Endothelial cell of umbilical vein (primary cell): ENCODE measurements at regions not wholly inside any gene's neighbourhood (a gene's known extent, or its start where the extent isn't known, plus 50 kb on each side); places are given as distances from the start of the nearest gene placed in this dataset.

Source experiments
- BruUV-seq: library from RNA; stranded (reverse); fragments of 400-500 nt; replicated peaks from 2 replicates; lab custom pipeline; 2021; lab: Mats Ljungman, UMichigan
- CTCF ChIA-PET: fragments of 300-600, 350-600 bp; sonication (Branson Sonifier 250); formaldehyde crosslinking; loops from one replicate; lab custom pipeline; 2021; ENCODE audit warnings: antibody characterized with exemption, inconsistent platforms; lab: Charles Lee
- POLR2A ChIA-PET: fragments of 300-600, 350-600 bp; sonication (Branson Sonifier 250); formaldehyde crosslinking; loops from one replicate; lab custom pipeline; 2021; ENCODE audit warnings: antibody characterized with exemption, inconsistent platforms; lab: Charles Lee
- DNase-seq: peaks from one replicate; pipeline ENCODE4 v3.0.0-alpha.2; 2011; ENCODE audit warnings: low read depth, low spot score
- FAIRE-seq: peaks from 2 replicates; lab custom pipeline; 2011; peaks lifted over from hg19 to GRCh38; lab: Jason Lieb, UNC
- H2AFZ ChIP-seq: 2 replicates; pipeline ENCODE4 v1.6.0; 2012; ENCODE audit warnings: low read depth, low read length, control low read depth, inconsistent platforms
- H3K27ac ChIP-seq: 2 replicates; pipeline ENCODE4 v1.5.1; 2011; ENCODE audit warnings: low read depth, mild to moderate bottlenecking, control low read depth, low read length, moderate library complexity; ENCODE audit not compliant: insufficient read depth
- H3K27me3 ChIP-seq, 2 experiments: 2 replicates each; pipeline versions ENCODE4 v1.6.0 to v1.6.1; 2011; ENCODE audit warnings: low read length in 2 of 2, mixed read lengths in 1 of 2; ENCODE audit not compliant: control insufficient read depth in 2 of 2, insufficient read depth in 2 of 2
- H3K36me3 ChIP-seq, 2 experiments: 2 replicates in 1 of 2; 3 replicates in 1 of 2; pipeline ENCODE4 v1.5.1; 2011; ENCODE audit warnings: low read length in 2 of 2, mild to moderate bottlenecking in 1 of 2, moderate library complexity in 1 of 2; ENCODE audit not compliant: control insufficient read depth in 2 of 2, insufficient read depth in 2 of 2; ENCODE audit errors: extremely low read depth in 1 of 2
- H3K4me1 ChIP-seq: 3 replicates; pipeline ENCODE4 v1.5.1; 2011; ENCODE audit warnings: mild to moderate bottlenecking, low read length; ENCODE audit not compliant: control insufficient read depth, insufficient read depth; ENCODE audit errors: extremely low read depth
- H3K4me2 ChIP-seq: 2 replicates; pipeline ENCODE4 v1.6.1; 2011; ENCODE audit warnings: low read length, control low read depth, mixed read lengths; ENCODE audit not compliant: insufficient read depth
- H3K4me3 ChIP-seq, 3 experiments: fragments of 200-600 bp in 1 of 3; sonication (generic), shearing (Covaris generic) in 1 of 3; replicated peaks in 1 of 3; 2 replicates each; pipeline ENCODE4 v1.5.1; 2011 to 2016; ENCODE audit warnings: control low read depth in 3 of 3, low read length in 3 of 3, mild to moderate bottlenecking in 2 of 3, inconsistent platforms in 1 of 3, low read depth in 1 of 3, moderate library complexity in 1 of 3; ENCODE audit not compliant: insufficient read depth in 1 of 3
- H3K79me2 ChIP-seq: 2 replicates; pipeline ENCODE4 v1.6.0; 2012; ENCODE audit warnings: low read length, inconsistent platforms; ENCODE audit not compliant: control insufficient read depth, insufficient read depth
- H3K9ac ChIP-seq: replicated peaks from 2 replicates; pipeline ENCODE3; 2011; ENCODE audit warnings: low read length, control low read depth; ENCODE audit not compliant: insufficient read depth; ENCODE audit errors: extremely low read depth
- H3K9me1 ChIP-seq: replicated peaks from 3 replicates; pipeline ENCODE4 v1.6.0; 2011; ENCODE audit warnings: mild to moderate bottlenecking, low read length; ENCODE audit not compliant: control insufficient read depth, insufficient read depth; ENCODE audit errors: extremely low read depth
- H3K9me3 ChIP-seq: replicated peaks from 2 replicates; pipeline ENCODE4 v1.5.1; 2012; ENCODE audit warnings: low read length, inconsistent platforms; ENCODE audit not compliant: control insufficient read depth, insufficient read depth
- H4K20me1 ChIP-seq: replicated peaks from 2 replicates; pipeline ENCODE3; 2011; ENCODE audit warnings: mild to moderate bottlenecking, low read length; ENCODE audit not compliant: control insufficient read depth, insufficient read depth; ENCODE audit errors: extremely low read depth
- CTCF ChIP-seq, 2 donors: IDR thresholded peaks; 1 replicate in 1 of 2; 2 replicates in 1 of 2; pipeline ENCODE4 v1.5.1; 2011; ENCODE audit warnings: low read length in 2 of 2, mild to moderate bottlenecking in 2 of 2, moderate library complexity in 2 of 2, control low read depth in 1 of 2, inconsistent platforms in 1 of 2, low read depth in 1 of 2; ENCODE audit not compliant: insufficient read depth in 1 of 2; ENCODE audit errors: extremely low read depth in 1 of 2
- EZH2 ChIP-seq: IDR thresholded peaks from 2 replicates; pipeline ENCODE4 v1.6.1; 2012; ENCODE audit warnings: borderline replicate concordance, low read depth, mild to moderate bottlenecking, moderate library complexity, low read length, inconsistent platforms; ENCODE audit not compliant: severe bottlenecking
- FOS ChIP-seq: IDR thresholded peaks from 2 replicates; pipeline ENCODE4 v1.6.1; 2011; ENCODE audit warnings: mild to moderate bottlenecking, low read length, moderate library complexity, borderline replicate concordance; ENCODE audit not compliant: insufficient read depth
- GATA2 ChIP-seq: IDR thresholded peaks from 2 replicates; pipeline ENCODE4 v1.7.0; 2011; ENCODE audit warnings: low read depth, mild to moderate bottlenecking, moderate library complexity, mixed read lengths, low read length; ENCODE audit not compliant: insufficient read length, insufficient read depth
- JUN ChIP-seq: IDR thresholded peaks from 2 replicates; pipeline ENCODE4 v1.6.1; 2011; ENCODE audit warnings: borderline replicate concordance, low read depth; ENCODE audit not compliant: insufficient read length, insufficient read depth
- MYC ChIP-seq: IDR thresholded peaks from one replicate; pipeline ENCODE4 v1.6.1; 2011; ENCODE audit warnings: mild to moderate bottlenecking, low read depth, low read length
- POLR2A ChIP-seq: IDR thresholded peaks from 2 replicates; pipeline ENCODE4 v1.6.1; 2012; ENCODE audit warnings: low read depth, mild to moderate bottlenecking, control low read depth, low read length
- POLR2AphosphoS5 ChIP-seq: IDR thresholded peaks from 2 replicates; pipeline ENCODE4 v1.6.1; 2012; ENCODE audit warnings: low read depth, mild to moderate bottlenecking, control low read depth, low read length, moderate library complexity; ENCODE audit not compliant: insufficient read depth
- dilution Hi-C: fragments of 300-500 bp; cut with MboI; formaldehyde crosslinking; loops from one replicate; pipeline ENCODE4 v1.15.0; 2019; ENCODE audit warnings: low sequenced_read_pairs; ENCODE audit not compliant: extremely low pct_ligation_motif_present
- intact Hi-C: fragments of 100-400 bp; cut with micrococcal nuclease; formaldehyde crosslinking; loops from one replicate; pipeline ENCODE4 v1.10.0; 2022
- TF ChIP-seq, protein P1 (sequence below): IDR thresholded peaks from 2 replicates; pipeline ENCODE4 v1.6.1; 2011; ENCODE audit not compliant: insufficient read depth, insufficient read length

DNA sequence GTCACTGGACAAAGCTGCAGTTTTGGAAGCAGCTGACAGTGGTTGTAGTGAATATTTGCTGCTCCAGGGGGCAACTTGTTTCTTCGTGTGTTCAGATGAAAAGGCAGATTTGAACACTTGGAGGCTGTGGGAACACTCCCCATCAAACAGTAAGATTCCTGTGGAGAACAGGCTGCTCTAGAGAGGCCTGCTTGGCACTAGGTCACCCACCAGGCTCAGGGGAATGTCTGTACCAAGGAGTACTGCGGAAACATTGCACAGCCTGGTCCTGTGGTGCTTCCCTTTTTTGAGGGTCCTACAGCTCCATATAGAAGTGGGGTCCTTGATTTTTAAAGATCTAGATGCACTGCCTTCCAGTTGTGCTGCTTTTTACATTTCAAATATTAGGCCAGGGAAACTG lies 97.5 kb downstream of the CXCL12 start:
- Histone ChIP-seq H3K9ac (no peak overlapping the region), H3K4me2 (no peak overlapping the region), H3K4me1 (no peaks in the 10 kb centered on the region), H3K27me3 (no peaks in the 10 kb centered on the region), H3K27ac (no peak overlapping the region), H3K9me3 (no peaks in the 10 kb centered on the region), H3K36me3 (no peaks in the 10 kb centered on the region), H3K4me3 (no peak overlapping the region), H3K9me1 (peaks cover 3% of the 10 kb centered on the region), H3K79me2 (no peaks in the 10 kb centered on the region), H4K20me1 (no peaks in the 10 kb centered on the region), H2AFZ (no peak overlapping the region)
- ChIA-PET CTCF (no interaction called here), POLR2A (no interaction called here)
- dilution Hi-C loops = no loop called here
- intact Hi-C loops = no loop called here
- BruUV-seq = no TSS peak
- TF ChIP-seq POLR2AphosphoS5 (no peak), FOS (no peak), EZH2 (no peak), GATA2 (no peak), JUN (no peak), POLR2A (no peak), MYC (no peak), CTCF (IDR thresholded peaks at IDR 0.05; ENCODE audit: extremely low read depth in 1 of 2, insufficient read depth in 1 of 2, low read depth in 1 of 2, low read length in 2 of 2) (no peak)
- TF ChIP-seq, protein P1, sequence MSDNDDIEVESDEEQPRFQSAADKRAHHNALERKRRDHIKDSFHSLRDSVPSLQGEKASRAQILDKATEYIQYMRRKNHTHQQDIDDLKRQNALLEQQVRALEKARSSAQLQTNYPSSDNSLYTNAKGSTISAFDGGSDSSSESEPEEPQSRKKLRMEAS = no peak
- DNase-seq (no peak), FAIRE-seq (no peak)
